K562 (cell line): ENCODE measurements at regions not wholly inside any gene's neighbourhood (a gene's known extent, or its start where the extent isn't known, plus 50 kb on each side); places are given as distances from the start of the nearest gene placed in this dataset.

Experiments used
- ATAC-seq: fragments of 200-7000 bp; cut with Tn5 transposase; 3 replicates; pipeline ENCODE4 v1.9.1; 2020; ENCODE audit warnings: moderate library complexity
- BruUV-seq: library from RNA; stranded (reverse); fragments of 400-500 nt; replicated peaks from 2 replicates; lab custom pipeline; 2021; lab: Mats Ljungman, UMichigan
- CTCF ChIA-PET: fragments of 300-600 bp; formaldehyde crosslinking; extraction: SDS; loops from one replicate; lab custom pipeline; 2021; ENCODE audit warnings: low intra/inter-chr PET ratio; lab: Yijun Ruan, JAX
- POLR2A ChIA-PET: fragments of 300-600, 350-650 bp; sonication (Branson Sonifier 250); formaldehyde crosslinking; extraction: SDS; loops from one replicate; lab custom pipeline; 2021; ENCODE audit warnings: antibody characterized with exemption, inconsistent platforms; lab: Yijun Ruan, JAX
- DNase-seq, 4 experiments: peaks; one replicate each; pipeline versions ENCODE4 v3.0.0 to v3.0.0-alpha.2; 2011 to 2018; ENCODE audit warnings: low spot score in 3 of 4, mixed read lengths in 3 of 4; ENCODE audit errors: extremely low read depth in 1 of 4
- FAIRE-seq: peaks from 2 replicates; lab custom pipeline; 2011; peaks lifted over from hg19 to GRCh38; lab: Jason Lieb, UNC
- H2AFZ ChIP-seq: 2 replicates; pipeline ENCODE4 v1.6.0; 2011; ENCODE audit warnings: low read depth, low read length, control low read depth, inconsistent platforms
- H3K27ac ChIP-seq: fragments of 200-600 bp; 3 replicates; pipeline ENCODE4 v1.8.0; 2011; ENCODE audit warnings: low read depth, mild to moderate bottlenecking, control low read depth, inconsistent platforms, low read length, moderate library complexity, mixed read lengths; ENCODE audit errors: extremely low read depth
- H3K27me3 ChIP-seq, 2 experiments: fragments of 300-600 bp in 1 of 2; 2 replicates in 1 of 2; 3 replicates in 1 of 2; pipeline versions ENCODE4 v1.6.0 to v1.8.0; 2011; ENCODE audit warnings: inconsistent platforms in 2 of 2, low read length in 2 of 2, mild to moderate bottlenecking in 1 of 2, mixed read lengths in 1 of 2, moderate library complexity in 1 of 2; ENCODE audit not compliant: control insufficient read depth in 2 of 2, insufficient read depth in 2 of 2
- H3K36me3 ChIP-seq: fragments of 300-600 bp; 3 replicates; pipeline ENCODE4 v1.8.0; 2011; ENCODE audit warnings: mild to moderate bottlenecking, low read length, inconsistent platforms; ENCODE audit not compliant: control insufficient read depth, insufficient read depth
- H3K4me1 ChIP-seq, 2 experiments: fragments of 200-600 bp in 1 of 2; replicated peaks in 1 of 2; 2 replicates in 1 of 2; 3 replicates in 1 of 2; pipeline versions ENCODE4 v1.5.1 to v1.8.0; 2011; ENCODE audit warnings: inconsistent platforms in 2 of 2, low read length in 2 of 2, mild to moderate bottlenecking in 1 of 2, mixed read lengths in 1 of 2, moderate library complexity in 1 of 2; ENCODE audit not compliant: control insufficient read depth in 2 of 2, insufficient read depth in 2 of 2
- H3K4me2 ChIP-seq: 2 replicates; pipeline ENCODE4 v1.6.1; 2011; ENCODE audit warnings: low read length, control low read depth, inconsistent platforms, mixed read lengths; ENCODE audit not compliant: insufficient read depth
- H3K4me3 ChIP-seq: fragments of 200-600 bp; sonication (generic), shearing (Covaris generic); 2 replicates; pipeline ENCODE4 v1.5.1; 2016; ENCODE audit warnings: control low read depth, inconsistent platforms
- H3K79me2 ChIP-seq: fragments of 200-600 bp; 3 replicates; pipeline ENCODE4 v1.8.0; 2011; ENCODE audit warnings: low read length, inconsistent platforms; ENCODE audit not compliant: control insufficient read depth, insufficient read depth
- H3K9ac ChIP-seq, 2 experiments: 2 replicates each; pipeline versions ENCODE4 v1.6.0 to v1.6.1; 2011; ENCODE audit warnings: low read depth in 2 of 2, low read length in 2 of 2, control low read depth in 1 of 2, inconsistent platforms in 1 of 2, mild to moderate bottlenecking in 1 of 2, mixed read lengths in 1 of 2; ENCODE audit not compliant: insufficient read depth in 1 of 2
- H3K9me1 ChIP-seq: one replicate; pipeline ENCODE4 v1.6.0; 2011; ENCODE audit warnings: inconsistent platforms, mild to moderate bottlenecking, low read length, moderate library complexity; ENCODE audit not compliant: control insufficient read depth, insufficient read depth
- H3K9me3 ChIP-seq: replicated peaks from 2 replicates; pipeline ENCODE4 v1.5.1; 2011; ENCODE audit warnings: low read depth, low read length, inconsistent platforms; ENCODE audit not compliant: control insufficient read depth, insufficient read depth
- H4K20me1 ChIP-seq: replicated peaks from 2 replicates; pipeline ENCODE4 v1.6.1; 2011; ENCODE audit warnings: low read length, inconsistent platforms, mixed read lengths; ENCODE audit not compliant: control insufficient read depth, insufficient read depth
- DNMT1 ChIP-seq: fragments of 450-650 bp; IDR thresholded peaks from 2 replicates; pipeline ENCODE4 v1.6.1; 2016; ENCODE audit warnings: antibody characterized with exemption, mild to moderate bottlenecking
- L3MBTL2 ChIP-seq: fragments of 450-650 bp; IDR thresholded peaks from 2 replicates; pipeline ENCODE4 v1.6.1; 2016; ENCODE audit warnings: mild to moderate bottlenecking, moderate library complexity
- MAFK ChIP-seq: IDR thresholded peaks from 2 replicates; pipeline ENCODE4 v1.6.1; 2011; ENCODE audit warnings: low read length, improper control_type of control experiment
- NCOA1 ChIP-seq: fragments of 450-650 bp; IDR thresholded peaks from 2 replicates; pipeline ENCODE4 v1.6.1; 2016; ENCODE audit warnings: low read depth
- RBM17 ChIP-seq: fragments of 200-400 bp; formaldehyde crosslinking; IDR thresholded peaks from 2 replicates; pipeline ENCODE4 v1.6.1; 2017; ENCODE audit warnings: low read depth, mild to moderate bottlenecking, low read length, borderline replicate concordance
- RBM34 ChIP-seq: fragments of 200-400 bp; formaldehyde crosslinking; IDR thresholded peaks from 2 replicates; pipeline ENCODE4 v1.6.1; 2018; ENCODE audit warnings: low read length, borderline replicate concordance; ENCODE audit not compliant: insufficient read depth
- SMAD1 ChIP-seq: fragments of 150-350 bp; IDR thresholded peaks from 2 replicates; pipeline ENCODE4 v1.6.1; 2014; ENCODE audit warnings: low read length, low read depth; ENCODE audit not compliant: partially characterized antibody
- ZNF282 ChIP-seq: sonication (generic); formaldehyde crosslinking; IDR thresholded peaks from 2 replicates; pipeline ENCODE4 v1.8.1; 2023; ENCODE audit warnings: missing genetic modification reagents
- ZNF764 ChIP-seq: fragments of 250-450 bp; sonication (Bioruptor Pico); IDR thresholded peaks from 2 replicates; pipeline ENCODE4 v1.4.0; 2020; ENCODE audit warnings: low read depth, mild to moderate bottlenecking, moderate library complexity
- ZNF780A ChIP-seq: fragments of 250-450 bp; sonication (Bioruptor Pico); IDR thresholded peaks from 2 replicates; pipeline ENCODE4 v1.5.0; 2021; ENCODE audit warnings: mild to moderate bottlenecking
- WGBS: fragments of 100-300 bp; shearing (Covaris generic); methylation state at CpG from one replicate; pipeline ENCODE4 v1.1.6; 2016; ENCODE audit warnings: low coverage, mixed read lengths; ENCODE audit not compliant: insufficient coverage; ENCODE audit errors: missing lambda C conversion rate; 5-methylcytosine and 5-hydroxymethylcytosine counted together
- in situ Hi-C: fragments of 300-500 bp; cut with MboI; formaldehyde crosslinking; loops from 4 replicates; pipeline ENCODE4 v1.15.0; 2018; ENCODE audit warnings: inconsistent platforms, mixed read lengths
- intact Hi-C: fragments of 100-400 bp; cut with micrococcal nuclease; formaldehyde crosslinking; loops from 2 replicates; pipeline ENCODE4 v1.14.2; 2022
- TF ChIP-seq, protein P1 (sequence below): sonication (generic); formaldehyde crosslinking; IDR thresholded peaks from 2 replicates; pipeline ENCODE4 v1.8.0; 2022; ENCODE audit warnings: missing genetic modification reagents, mild to moderate bottlenecking, borderline replicate concordance
- TF ChIP-seq, protein P2 (sequence below): fragments of 450-650 bp; IDR thresholded peaks from 2 replicates; pipeline ENCODE4 v1.6.1; 2018; ENCODE audit warnings: mild to moderate bottlenecking, low read depth; ENCODE audit not compliant: partially characterized antibody
- TF ChIP-seq, protein P3 (sequence below): fragments of 250-450 bp; sonication (Bioruptor Pico); IDR thresholded peaks from 2 replicates; pipeline ENCODE4 v1.9.0; 2021; ENCODE audit warnings: mild to moderate bottlenecking
- TF ChIP-seq, protein P4 (sequence below): IDR thresholded peaks from 2 replicates; pipeline ENCODE4 v1.6.1; 2011; ENCODE audit warnings: borderline replicate concordance, low read depth, mild to moderate bottlenecking, moderate library complexity, low read length; ENCODE audit not compliant: insufficient read depth, poor library complexity, severe bottlenecking
- TF ChIP-seq, protein P5 (sequence below): sonication (generic); formaldehyde crosslinking; IDR thresholded peaks from 2 replicates; pipeline ENCODE4 v1.8.0; 2022; ENCODE audit warnings: mild to moderate bottlenecking, missing genetic modification reagents

DNA sequence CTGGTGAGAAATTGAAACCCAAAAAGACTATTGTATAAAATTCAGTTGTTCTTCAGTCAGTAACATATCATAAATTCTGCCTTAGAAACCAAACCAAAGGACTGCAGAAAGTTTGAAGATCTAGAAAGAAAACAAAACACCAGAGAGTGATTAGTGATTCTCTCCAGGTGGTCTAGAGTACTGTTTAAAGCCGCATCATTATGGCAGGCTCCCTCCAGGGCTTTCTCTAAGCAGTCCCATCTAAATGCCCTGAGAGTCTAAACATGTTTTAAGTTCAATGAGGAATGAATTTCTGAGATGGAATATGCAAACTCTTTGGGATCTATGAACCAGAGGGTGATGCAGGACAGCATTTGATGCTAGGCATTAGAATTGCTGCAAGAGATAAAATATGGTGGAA, 100.9 kb upstream of the ST6GALNAC5 start (continued):
- TF ChIP-seq, protein P1, sequence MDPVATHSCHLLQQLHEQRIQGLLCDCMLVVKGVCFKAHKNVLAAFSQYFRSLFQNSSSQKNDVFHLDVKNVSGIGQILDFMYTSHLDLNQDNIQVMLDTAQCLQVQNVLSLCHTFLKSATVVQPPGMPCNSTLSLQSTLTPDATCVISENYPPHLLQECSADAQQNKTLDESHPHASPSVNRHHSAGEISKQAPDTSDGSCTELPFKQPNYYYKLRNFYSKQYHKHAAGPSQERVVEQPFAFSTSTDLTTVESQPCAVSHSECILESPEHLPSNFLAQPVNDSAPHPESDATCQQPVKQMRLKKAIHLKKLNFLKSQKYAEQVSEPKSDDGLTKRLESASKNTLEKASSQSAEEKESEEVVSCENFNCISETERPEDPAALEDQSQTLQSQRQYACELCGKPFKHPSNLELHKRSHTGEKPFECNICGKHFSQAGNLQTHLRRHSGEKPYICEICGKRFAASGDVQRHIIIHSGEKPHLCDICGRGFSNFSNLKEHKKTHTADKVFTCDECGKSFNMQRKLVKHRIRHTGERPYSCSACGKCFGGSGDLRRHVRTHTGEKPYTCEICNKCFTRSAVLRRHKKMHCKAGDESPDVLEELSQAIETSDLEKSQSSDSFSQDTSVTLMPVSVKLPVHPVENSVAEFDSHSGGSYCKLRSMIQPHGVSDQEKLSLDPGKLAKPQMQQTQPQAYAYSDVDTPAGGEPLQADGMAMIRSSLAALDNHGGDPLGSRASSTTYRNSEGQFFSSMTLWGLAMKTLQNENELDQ (CRISPR knock-in tag) = no peak
- TF ChIP-seq NCOA1 (no peak), DNMT1 (no peak), ZNF780A (CRISPR knock-in tag) (no peak), ZNF282 (CRISPR knock-in tag) (no peak)
- TF ChIP-seq, all 486 proteins: peak for 0

DNA sequence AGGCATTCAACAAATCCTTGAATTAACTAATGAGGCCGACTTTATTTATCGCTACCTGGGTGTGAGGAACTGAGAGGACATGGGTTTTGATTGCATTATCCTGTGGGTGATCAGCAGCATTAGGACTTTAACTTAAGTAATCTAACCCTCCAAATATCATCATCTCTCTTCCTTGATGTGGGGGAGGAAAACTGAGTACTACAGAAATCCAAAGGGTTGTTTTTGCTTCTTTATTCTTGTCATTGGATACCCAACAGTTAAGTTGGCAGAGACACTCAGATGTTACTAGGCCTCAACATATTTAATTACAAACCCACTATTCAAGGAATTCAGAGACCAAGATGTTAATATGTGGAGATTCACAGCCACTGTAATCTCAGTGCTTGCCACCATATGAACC, 97.4 kb upstream of the ST6GALNAC5 start:
- no TSS peak for BruUV-seq
- Histone ChIP-seq H3K27ac (no peak overlapping the region), H3K9me1 (no peaks in the 10 kb centered on the region), H3K4me3 (no peak overlapping the region), H4K20me1 (no peaks in the 10 kb centered on the region), H3K9me3 (0 out of 2 replicates have a peak, but pooled peaks cover 2% of the 10 kb centered on the region), H3K79me2 (no peaks in the 10 kb centered on the region), H3K27me3 (no peaks in the 10 kb centered on the region), H3K36me3 (no peaks in the 10 kb centered on the region), H3K9ac (no peak overlapping the region), H3K4me1 (no peaks in the 10 kb centered on the region), H3K4me2 (no peak overlapping the region), H2AFZ (no peak overlapping the region)
- in situ Hi-C loops (no loop called here), intact Hi-C loops (no loop called here)
- FAIRE-seq = no peak
- ATAC-seq = no peak
- ChIA-PET POLR2A (no interaction called here), CTCF (no interaction called here)
- 0% methylated on average over 2 of the region's 2 CpGs for WGBS
- no peak for DNase-seq
- TF ChIP-seq, protein P2, sequence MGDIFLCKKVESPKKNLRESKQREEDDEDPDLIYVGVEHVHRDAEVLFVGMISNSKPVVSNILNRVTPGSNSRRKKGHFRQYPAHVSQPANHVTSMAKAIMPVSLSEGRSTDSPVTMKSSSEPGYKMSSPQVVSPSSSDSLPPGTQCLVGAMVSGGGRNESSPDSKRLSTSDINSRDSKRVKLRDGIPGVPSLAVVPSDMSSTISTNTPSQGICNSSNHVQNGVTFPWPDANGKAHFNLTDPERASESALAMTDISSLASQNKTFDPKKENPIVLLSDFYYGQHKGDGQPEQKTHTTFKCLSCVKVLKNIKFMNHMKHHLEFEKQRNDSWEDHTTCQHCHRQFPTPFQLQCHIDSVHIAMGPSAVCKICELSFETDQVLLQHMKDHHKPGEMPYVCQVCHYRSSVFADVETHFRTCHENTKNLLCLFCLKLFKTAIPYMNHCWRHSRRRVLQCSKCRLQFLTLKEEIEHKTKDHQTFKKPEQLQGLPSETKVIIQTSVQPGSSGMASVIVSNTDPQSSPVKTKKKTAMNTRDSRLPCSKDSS = no peak
- TF ChIP-seq ZNF764 (CRISPR knock-in tag) (no peak), RBM34 (no peak), L3MBTL2 (no peak), SMAD1 (no peak), MAFK (no peak), RBM17 (no peak)
- TF ChIP-seq, protein P3, sequence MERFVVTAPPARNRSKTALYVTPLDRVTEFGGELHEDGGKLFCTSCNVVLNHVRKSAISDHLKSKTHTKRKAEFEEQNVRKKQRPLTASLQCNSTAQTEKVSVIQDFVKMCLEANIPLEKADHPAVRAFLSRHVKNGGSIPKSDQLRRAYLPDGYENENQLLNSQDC (CRISPR knock-in tag) = no peak
- TF ChIP-seq, protein P4, sequence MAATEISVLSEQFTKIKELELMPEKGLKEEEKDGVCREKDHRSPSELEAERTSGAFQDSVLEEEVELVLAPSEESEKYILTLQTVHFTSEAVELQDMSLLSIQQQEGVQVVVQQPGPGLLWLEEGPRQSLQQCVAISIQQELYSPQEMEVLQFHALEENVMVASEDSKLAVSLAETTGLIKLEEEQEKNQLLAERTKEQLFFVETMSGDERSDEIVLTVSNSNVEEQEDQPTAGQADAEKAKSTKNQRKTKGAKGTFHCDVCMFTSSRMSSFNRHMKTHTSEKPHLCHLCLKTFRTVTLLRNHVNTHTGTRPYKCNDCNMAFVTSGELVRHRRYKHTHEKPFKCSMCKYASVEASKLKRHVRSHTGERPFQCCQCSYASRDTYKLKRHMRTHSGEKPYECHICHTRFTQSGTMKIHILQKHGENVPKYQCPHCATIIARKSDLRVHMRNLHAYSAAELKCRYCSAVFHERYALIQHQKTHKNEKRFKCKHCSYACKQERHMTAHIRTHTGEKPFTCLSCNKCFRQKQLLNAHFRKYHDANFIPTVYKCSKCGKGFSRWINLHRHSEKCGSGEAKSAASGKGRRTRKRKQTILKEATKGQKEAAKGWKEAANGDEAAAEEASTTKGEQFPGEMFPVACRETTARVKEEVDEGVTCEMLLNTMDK = no peak
- TF ChIP-seq, protein P5, sequence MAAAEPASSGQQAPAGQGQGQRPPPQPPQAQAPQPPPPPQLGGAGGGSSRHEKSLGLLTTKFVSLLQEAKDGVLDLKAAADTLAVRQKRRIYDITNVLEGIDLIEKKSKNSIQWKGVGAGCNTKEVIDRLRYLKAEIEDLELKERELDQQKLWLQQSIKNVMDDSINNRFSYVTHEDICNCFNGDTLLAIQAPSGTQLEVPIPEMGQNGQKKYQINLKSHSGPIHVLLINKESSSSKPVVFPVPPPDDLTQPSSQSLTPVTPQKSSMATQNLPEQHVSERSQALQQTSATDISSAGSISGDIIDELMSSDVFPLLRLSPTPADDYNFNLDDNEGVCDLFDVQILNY (CRISPR knock-in tag) = no peak
